OCI-LY7 (cell line): ENCODE measurements at regions not wholly inside any gene's neighbourhood (a gene's known extent, or its start where the extent isn't known, plus 50 kb on each side); places are given as distances from the start of the nearest gene placed in this dataset.

Source experiments
- EZH2phosphoT487 ChIP-seq: fragments of 200-600 bp; sonication (generic); IDR thresholded peaks from 2 replicates; pipeline ENCODE4 v1.6.1; 2018; ENCODE audit warnings: low read depth, borderline replicate concordance, mild to moderate bottlenecking, mixed run types, antibody characterized with exemption, low read length, moderate library complexity, mixed read lengths
- TF ChIP-seq, protein P1 (sequence below): fragments of 200-600 bp; sonication (generic); conservative IDR thresholded peaks from 2 replicates; pipeline ENCODE4 v1.5.1; 2014; ENCODE audit warnings: mild to moderate bottlenecking, antibody characterized with exemption, low read length, moderate library complexity, mixed read lengths

DNA sequence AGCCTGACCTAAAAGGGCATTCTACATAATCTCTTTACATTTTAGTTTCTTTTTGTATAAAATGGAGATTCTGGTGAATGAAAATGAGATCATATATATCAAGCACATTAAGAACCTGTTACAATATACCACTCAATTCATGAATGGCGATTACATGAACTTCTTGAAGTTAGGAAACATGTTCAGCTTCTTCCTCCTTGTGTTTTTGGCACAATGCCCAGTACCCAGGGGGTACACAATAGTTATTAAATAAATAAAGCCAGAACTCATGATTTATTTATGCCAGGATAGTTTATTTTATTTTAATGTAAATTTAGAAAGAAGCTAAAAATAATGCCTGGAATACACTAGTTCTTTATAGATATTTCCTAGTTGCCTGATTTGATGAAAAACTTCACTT, 186.0 kb upstream of the PTGFR start:
- TF ChIP-seq, protein P1, sequence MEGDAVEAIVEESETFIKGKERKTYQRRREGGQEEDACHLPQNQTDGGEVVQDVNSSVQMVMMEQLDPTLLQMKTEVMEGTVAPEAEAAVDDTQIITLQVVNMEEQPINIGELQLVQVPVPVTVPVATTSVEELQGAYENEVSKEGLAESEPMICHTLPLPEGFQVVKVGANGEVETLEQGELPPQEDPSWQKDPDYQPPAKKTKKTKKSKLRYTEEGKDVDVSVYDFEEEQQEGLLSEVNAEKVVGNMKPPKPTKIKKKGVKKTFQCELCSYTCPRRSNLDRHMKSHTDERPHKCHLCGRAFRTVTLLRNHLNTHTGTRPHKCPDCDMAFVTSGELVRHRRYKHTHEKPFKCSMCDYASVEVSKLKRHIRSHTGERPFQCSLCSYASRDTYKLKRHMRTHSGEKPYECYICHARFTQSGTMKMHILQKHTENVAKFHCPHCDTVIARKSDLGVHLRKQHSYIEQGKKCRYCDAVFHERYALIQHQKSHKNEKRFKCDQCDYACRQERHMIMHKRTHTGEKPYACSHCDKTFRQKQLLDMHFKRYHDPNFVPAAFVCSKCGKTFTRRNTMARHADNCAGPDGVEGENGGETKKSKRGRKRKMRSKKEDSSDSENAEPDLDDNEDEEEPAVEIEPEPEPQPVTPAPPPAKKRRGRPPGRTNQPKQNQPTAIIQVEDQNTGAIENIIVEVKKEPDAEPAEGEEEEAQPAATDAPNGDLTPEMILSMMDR = no peak
- TF ChIP-seq EZH2phosphoT487 = no peak
